ENCODE measurements at regions not wholly inside any gene's neighbourhood (a gene's known extent, or its start where the extent isn't known, plus 50 kb on each side); places are given as distances from the start of the nearest gene placed in this dataset.

GRCh38 chr7:9231630-9232121 is 798.3 kb downstream of the NXPH1 start:
- no peak overlapping the region for H3K4me3 ChIP-seq
- no peak for DNase-seq
- TF ChIP-seq CTCF (IDR thresholded peaks at IDR 0.05) (no peak), POLR2A (IDR thresholded peaks at IDR 0.05) (no peak)
- no peaks in the 10 kb centered on the region for H3K4me1 ChIP-seq
- H3K27me3 ChIP-seq = no peaks in the 10 kb centered on the region
- no peak overlapping the region for H3K27ac ChIP-seq
- intact Hi-C loops (cut with DNase I) = no loop called here
- ATAC-seq = no peak
- H3K9me3 ChIP-seq = no peaks in the 10 kb centered on the region
- no peaks in the 10 kb centered on the region for H3K36me3 ChIP-seq (replicated peaks in 1 of 2; ENCODE audit: insufficient read depth in 1 of 2, low read depth in 2 of 2)
- WGBS, 2 donors = 21 to 30% methylated on average over 7 of the region's 7 CpGs

GRCh38 chr7:9240001-9240400 is 806.6 kb downstream of the NXPH1 start:
- H3K27me3 ChIP-seq = no peaks in the 10 kb centered on the region
- no peak overlapping the region for H3K4me3 ChIP-seq
- no peak for ATAC-seq
- no peak for TF ChIP-seq CTCF (IDR thresholded peaks at IDR 0.05)
- no peak for TF ChIP-seq POLR2A (IDR thresholded peaks at IDR 0.05)
- H3K27ac ChIP-seq = no peak overlapping the region
- intact Hi-C loops (cut with DNase I) = no loop called here
- no peak for DNase-seq
- H3K9me3 ChIP-seq = no peaks in the 10 kb centered on the region
- no peaks in the 10 kb centered on the region for H3K4me1 ChIP-seq
- H3K36me3 ChIP-seq (replicated peaks in 1 of 2; ENCODE audit: insufficient read depth in 1 of 2, low read depth in 2 of 2) = no peaks in the 10 kb centered on the region

- Histone ChIP-seq H3K4me3 (no peak overlapping the region), H3K9me3 (no peaks in the 10 kb centered on the region), H3K36me3 (replicated peaks in 1 of 2; ENCODE audit: insufficient read depth in 1 of 2, low read depth in 2 of 2) (no peaks in the 10 kb centered on the region), H3K4me1 (no peaks in the 10 kb centered on the region), H3K27me3 (no peaks in the 10 kb centered on the region), H3K27ac (no peak overlapping the region)
- DNase-seq (no peak), ATAC-seq (no peak)
- 34 to 50% methylated on average over 1 of the region's 1 CpG for WGBS, 2 donors
- intact Hi-C loops (cut with DNase I) = no loop called here
- TF ChIP-seq POLR2A (IDR thresholded peaks at IDR 0.05) (no peak), CTCF (IDR thresholded peaks at IDR 0.05) (no peak)
Measured at GRCh38 chr7:9241826-9242225, 808.4 kb downstream of the NXPH1 start.

GRCh38 chr7:9242636-9243035 is 809.2 kb downstream of the NXPH1 start:
- 55 to 75% methylated on average over 3 of the region's 3 CpGs for WGBS, 2 donors
- intact Hi-C loops (cut with DNase I) = no loop called here
- DNase-seq (no peak), ATAC-seq (no peak)
- Histone ChIP-seq H3K27me3 (no peaks in the 10 kb centered on the region), H3K36me3 (replicated peaks in 1 of 2; ENCODE audit: insufficient read depth in 1 of 2, low read depth in 2 of 2) (no peaks in the 10 kb centered on the region), H3K4me3 (no peak overlapping the region), H3K4me1 (no peaks in the 10 kb centered on the region), H3K27ac (no peak overlapping the region), H3K9me3 (no peaks in the 10 kb centered on the region)
- TF ChIP-seq CTCF (IDR thresholded peaks at IDR 0.05) = no peak
- TF ChIP-seq POLR2A (IDR thresholded peaks at IDR 0.05) = no peak

GRCh38 chr7:9250876-9251275 is 817.5 kb downstream of the NXPH1 start:
- TF ChIP-seq POLR2A (IDR thresholded peaks at IDR 0.05) (no peak), CTCF (IDR thresholded peaks at IDR 0.05) (no peak)
- intact Hi-C loops (cut with DNase I) = no loop called here
- Histone ChIP-seq H3K9me3 (no peaks in the 10 kb centered on the region), H3K4me3 (no peak overlapping the region), H3K4me1 (no peaks in the 10 kb centered on the region), H3K36me3 (replicated peaks in 1 of 2; ENCODE audit: insufficient read depth in 1 of 2, low read depth in 2 of 2) (no peaks in the 10 kb centered on the region), H3K27me3 (no peaks in the 10 kb centered on the region), H3K27ac (no peak overlapping the region)
- WGBS, 2 donors = 42 to 53% methylated on average over 3 to 4 of the region's 4 CpGs
- no peak for ATAC-seq
- no peak for DNase-seq
